ENCODE measurements at regions not wholly inside any gene's neighbourhood (a gene's known extent, or its start where the extent isn't known, plus 50 kb on each side); places are given as distances from the start of the nearest gene placed in this dataset.
"Not testable (repeated sequence)": the region's sequence is repeated elsewhere in the genome, so short reads cannot be mapped to it uniquely, and the experiment has no call there.

DNA sequence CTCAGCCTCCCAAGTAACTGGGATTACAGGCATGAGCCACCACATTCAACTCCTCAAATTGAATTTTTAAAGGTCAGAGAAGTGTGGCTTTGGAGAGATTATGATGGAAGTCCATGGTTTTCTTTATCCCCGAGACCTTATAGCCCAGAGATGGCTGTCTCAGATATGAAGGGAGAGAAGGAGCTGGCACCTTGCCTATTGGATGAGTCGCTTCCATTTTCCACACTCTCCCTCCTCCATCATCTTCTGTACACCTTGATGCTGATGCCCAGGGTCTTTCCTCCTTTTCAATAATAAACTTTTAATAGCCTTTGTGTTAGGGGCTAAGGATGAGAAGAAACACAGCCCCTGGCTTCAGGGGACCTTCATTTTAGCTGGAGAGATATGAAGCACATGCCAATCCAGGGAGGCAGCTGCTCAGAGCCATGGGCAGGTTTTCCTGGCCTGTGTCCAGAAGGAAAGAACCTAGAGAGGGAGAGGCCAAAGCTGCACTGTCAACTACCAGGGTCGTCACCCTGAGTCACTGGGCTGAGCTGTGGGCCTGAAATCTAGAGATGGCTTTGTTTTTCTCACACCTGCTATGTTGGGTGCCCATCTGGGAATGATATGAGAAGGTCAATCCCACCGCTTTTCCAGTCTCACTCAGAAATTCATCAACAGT lies 146.0 kb upstream of the SERTAD2 start:
- FAIRE-seq (no peak), DNase-seq (ENCODE audit: insufficient read length, low spot score) (no peak)
- no peak for TF ChIP-seq SPI1 (IDR thresholded peaks at IDR 0.05; ENCODE audit: low read depth, low read length)

- TF ChIP-seq POLR2A (IDR thresholded peaks at IDR 0.05; ENCODE audit: low read depth, low read length) (no peak), TAF1 (IDR thresholded peaks at IDR 0.05; ENCODE audit: low read depth, low read length) (no peak), SPI1 (IDR thresholded peaks at IDR 0.05; ENCODE audit: low read depth, low read length) (no peak), POLR2AphosphoS5 (IDR thresholded peaks at IDR 0.05; ENCODE audit: low read depth, low read length) (no peak), POU2F2 (IDR thresholded peaks at IDR 0.05; ENCODE audit: low read depth, low read length) (no peak), PAX5 (IDR thresholded peaks at IDR 0.05; ENCODE audit: insufficient read depth, low read length, severe bottlenecking) (no peak)
- DNase-seq (ENCODE audit: insufficient read length, low spot score), result no peak
- FAIRE-seq, result no peak
Measured at GRCh38 chr2:64803776-64804175, 150.1 kb upstream of the SERTAD2 start.

DNA sequence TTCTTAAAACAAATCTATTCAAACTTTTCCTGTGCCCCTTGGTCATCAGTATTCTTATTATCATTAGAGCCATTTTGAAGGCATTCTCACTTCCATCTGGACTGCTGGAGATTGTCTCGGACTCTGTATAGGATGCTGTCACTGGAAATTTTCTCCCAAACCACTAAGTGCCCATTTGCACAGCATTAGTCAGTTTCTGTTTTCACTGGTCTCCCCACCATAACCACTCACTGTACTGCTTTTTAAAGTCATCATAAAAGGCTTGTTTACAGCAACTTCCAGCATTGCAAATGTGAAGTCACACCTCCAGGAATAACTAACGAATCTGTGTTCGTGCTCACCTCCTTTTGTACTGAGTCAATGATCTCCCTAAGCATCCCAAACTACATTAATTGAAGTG lies 150.9 kb upstream of the SERTAD2 start:
- no peak for TF ChIP-seq POLR2A (IDR thresholded peaks at IDR 0.05; ENCODE audit: low read depth, low read length)
- TF ChIP-seq POLR2AphosphoS5 (IDR thresholded peaks at IDR 0.05; ENCODE audit: low read depth, low read length), result no peak
- no peak for TF ChIP-seq POU2F2 (IDR thresholded peaks at IDR 0.05; ENCODE audit: low read depth, low read length)
- TF ChIP-seq SPI1 (IDR thresholded peaks at IDR 0.05; ENCODE audit: low read depth, low read length), result no peak
- no peak for TF ChIP-seq PAX5 (IDR thresholded peaks at IDR 0.05; ENCODE audit: insufficient read depth, low read length, severe bottlenecking)
- TF ChIP-seq TAF1 (IDR thresholded peaks at IDR 0.05; ENCODE audit: low read depth, low read length), result no peak
- FAIRE-seq, result no peak
- no peak for DNase-seq (ENCODE audit: insufficient read length, low spot score)

DNA sequence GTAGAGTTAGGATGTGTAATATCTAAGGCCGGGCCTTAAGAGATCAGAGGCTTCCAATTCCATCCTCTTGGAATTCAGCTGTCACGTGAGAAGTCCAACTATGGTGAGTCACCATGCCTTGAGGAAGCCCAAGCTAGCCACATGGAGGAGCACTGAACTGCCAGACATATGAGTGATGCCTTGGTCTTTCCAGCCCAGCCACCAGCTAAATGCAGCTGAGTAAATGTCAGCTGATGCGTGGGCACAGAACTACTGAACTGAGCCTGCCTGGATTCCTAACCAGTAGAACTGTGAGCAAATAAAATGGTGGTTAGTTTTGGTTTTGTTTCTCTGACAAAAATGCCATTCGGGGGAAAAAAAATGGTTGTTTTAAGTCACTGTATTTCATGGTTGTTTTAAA lies 153.7 kb upstream of the SERTAD2 start:
- FAIRE-seq (peak; percentile 31), DNase-seq (ENCODE audit: insufficient read length, low spot score) (no peak)
- TF ChIP-seq POU2F2 (IDR thresholded peaks at IDR 0.05; ENCODE audit: low read depth, low read length) (no peak), SPI1 (IDR thresholded peaks at IDR 0.05; ENCODE audit: low read depth, low read length) (no peak), POLR2A (IDR thresholded peaks at IDR 0.05; ENCODE audit: low read depth, low read length) (no peak), PAX5 (IDR thresholded peaks at IDR 0.05; ENCODE audit: insufficient read depth, low read length, severe bottlenecking) (no peak), POLR2AphosphoS5 (IDR thresholded peaks at IDR 0.05; ENCODE audit: low read depth, low read length) (no peak), TAF1 (IDR thresholded peaks at IDR 0.05; ENCODE audit: low read depth, low read length) (no peak)

DNA sequence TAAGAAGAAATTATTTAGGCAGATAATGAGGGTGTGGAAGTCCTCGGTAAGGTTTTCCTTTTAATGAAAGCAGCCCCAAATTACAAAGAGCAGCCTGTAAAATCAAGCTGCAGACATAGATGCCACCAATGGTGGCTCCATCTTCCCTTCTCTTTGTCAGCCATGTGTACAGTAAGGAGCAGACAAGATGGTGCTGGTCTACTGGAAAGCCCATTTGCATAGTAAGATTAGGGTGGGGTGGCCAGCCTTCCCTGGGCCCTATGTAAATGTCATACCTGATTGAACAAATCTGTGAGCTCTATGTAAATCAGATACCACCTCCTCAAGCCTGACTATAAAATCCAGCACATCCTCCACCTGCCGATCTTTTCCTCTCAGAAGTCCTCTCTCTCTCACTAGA lies 154.4 kb upstream of the SERTAD2 start:
- no peak for DNase-seq (ENCODE audit: insufficient read length, low spot score)
- FAIRE-seq, result no peak
- no peak for TF ChIP-seq TAF1 (IDR thresholded peaks at IDR 0.05; ENCODE audit: low read depth, low read length)
- no peak for TF ChIP-seq POU2F2 (IDR thresholded peaks at IDR 0.05; ENCODE audit: low read depth, low read length)
- TF ChIP-seq POLR2AphosphoS5 (IDR thresholded peaks at IDR 0.05; ENCODE audit: low read depth, low read length), result no peak
- no peak for TF ChIP-seq SPI1 (IDR thresholded peaks at IDR 0.05; ENCODE audit: low read depth, low read length)
- no peak for TF ChIP-seq POLR2A (IDR thresholded peaks at IDR 0.05; ENCODE audit: low read depth, low read length)

DNA sequence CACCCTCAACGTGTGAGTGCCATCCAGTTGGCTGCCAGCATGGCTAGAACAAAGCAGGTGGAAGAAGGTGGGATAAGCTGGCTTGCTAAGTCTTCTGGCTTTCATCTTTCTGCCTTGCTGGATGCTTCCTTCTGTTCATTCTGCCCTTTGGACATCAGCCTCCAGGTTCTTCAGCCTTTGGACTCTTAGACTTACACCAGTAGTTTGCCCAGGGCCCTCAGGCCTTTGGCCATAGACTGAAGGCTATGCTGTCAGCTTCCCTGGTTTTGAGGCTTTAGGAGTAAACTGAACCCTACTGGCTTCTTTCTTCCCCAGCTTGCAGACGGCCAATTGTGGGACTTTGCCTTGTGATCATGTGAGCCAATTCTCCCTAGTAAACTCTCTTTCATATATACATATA lies 155.0 kb upstream of the SERTAD2 start:
- no peak for FAIRE-seq
- TF ChIP-seq PAX5 (IDR thresholded peaks at IDR 0.05; ENCODE audit: insufficient read depth, low read length, severe bottlenecking) (no peak), POLR2A (IDR thresholded peaks at IDR 0.05; ENCODE audit: low read depth, low read length) (no peak), POLR2AphosphoS5 (IDR thresholded peaks at IDR 0.05; ENCODE audit: low read depth, low read length) (no peak), TAF1 (IDR thresholded peaks at IDR 0.05; ENCODE audit: low read depth, low read length) (no peak), SPI1 (IDR thresholded peaks at IDR 0.05; ENCODE audit: low read depth, low read length) (no peak), POU2F2 (IDR thresholded peaks at IDR 0.05; ENCODE audit: low read depth, low read length) (no peak)
- no peak for DNase-seq (ENCODE audit: insufficient read length, low spot score)

- DNase-seq (ENCODE audit: insufficient read length, low spot score) (no peak), FAIRE-seq (no peak)
- no peak for TF ChIP-seq PAX5 (IDR thresholded peaks at IDR 0.05; ENCODE audit: insufficient read depth, low read length, severe bottlenecking)
- no peak for TF ChIP-seq TAF1 (IDR thresholded peaks at IDR 0.05; ENCODE audit: low read depth, low read length)
- no peak for TF ChIP-seq POLR2A (IDR thresholded peaks at IDR 0.05; ENCODE audit: low read depth, low read length)
- no peak for TF ChIP-seq POLR2AphosphoS5 (IDR thresholded peaks at IDR 0.05; ENCODE audit: low read depth, low read length)
- no peak for TF ChIP-seq SPI1 (IDR thresholded peaks at IDR 0.05; ENCODE audit: low read depth, low read length)
- TF ChIP-seq POU2F2 (IDR thresholded peaks at IDR 0.05; ENCODE audit: low read depth, low read length), result no peak
Measured at GRCh38 chr2:64809216-64809615, 155.5 kb upstream of the SERTAD2 start.

DNA sequence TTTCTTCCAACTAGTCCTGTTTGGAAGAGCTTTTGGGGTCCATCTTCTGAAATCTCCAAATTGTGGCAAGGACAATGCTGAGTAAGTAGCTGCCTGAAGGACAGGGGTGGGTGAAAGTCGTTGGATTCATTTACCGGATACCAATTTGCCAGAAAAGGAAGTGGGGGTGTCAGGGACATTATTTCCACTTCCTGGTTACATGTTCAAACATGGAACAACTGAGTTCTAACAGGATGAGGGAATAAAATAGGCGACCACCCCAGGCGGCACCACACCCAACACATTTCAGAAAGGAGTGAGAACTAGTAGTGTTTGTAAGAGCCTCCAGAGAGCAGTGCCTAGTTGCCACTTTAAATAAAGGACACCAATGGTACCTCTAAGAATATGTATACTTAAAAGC lies 158.6 kb upstream of the SERTAD2 start:
- TF ChIP-seq PAX5 (IDR thresholded peaks at IDR 0.05; ENCODE audit: insufficient read depth, low read length, severe bottlenecking), result no peak
- TF ChIP-seq POLR2AphosphoS5 (IDR thresholded peaks at IDR 0.05; ENCODE audit: low read depth, low read length), result no peak
- TF ChIP-seq POLR2A (IDR thresholded peaks at IDR 0.05; ENCODE audit: low read depth, low read length), result no peak
- no peak for TF ChIP-seq POU2F2 (IDR thresholded peaks at IDR 0.05; ENCODE audit: low read depth, low read length)
- TF ChIP-seq TAF1 (IDR thresholded peaks at IDR 0.05; ENCODE audit: low read depth, low read length), result no peak
- TF ChIP-seq SPI1 (IDR thresholded peaks at IDR 0.05; ENCODE audit: low read depth, low read length), result no peak
- no peak for DNase-seq (ENCODE audit: insufficient read length, low spot score)
- no peak for FAIRE-seq

GRCh38 chr2:64814007-64814406 lies 160.3 kb upstream of the SERTAD2 start:
- FAIRE-seq, result no peak
- no peak for DNase-seq (ENCODE audit: insufficient read length, low spot score)
- TF ChIP-seq POLR2A (IDR thresholded peaks at IDR 0.05; ENCODE audit: low read depth, low read length), result no peak
- no peak for TF ChIP-seq TAF1 (IDR thresholded peaks at IDR 0.05; ENCODE audit: low read depth, low read length)
- TF ChIP-seq PAX5 (IDR thresholded peaks at IDR 0.05; ENCODE audit: insufficient read depth, low read length, severe bottlenecking), result no peak
- TF ChIP-seq POU2F2 (IDR thresholded peaks at IDR 0.05; ENCODE audit: low read depth, low read length), result no peak
- TF ChIP-seq POLR2AphosphoS5 (IDR thresholded peaks at IDR 0.05; ENCODE audit: low read depth, low read length), result no peak
- no peak for TF ChIP-seq SPI1 (IDR thresholded peaks at IDR 0.05; ENCODE audit: low read depth, low read length)

GRCh38 chr2:64816526-64816925 lies 162.8 kb upstream of the SERTAD2 start:
- FAIRE-seq; DNase-seq (ENCODE audit: insufficient read length, low spot score): not testable (repeated sequence)
